ENCODE measurements at regions not wholly inside any gene's neighbourhood (a gene's known extent, or its start where the extent isn't known, plus 50 kb on each side); places are given as distances from the start of the nearest gene placed in this dataset.

DNA sequence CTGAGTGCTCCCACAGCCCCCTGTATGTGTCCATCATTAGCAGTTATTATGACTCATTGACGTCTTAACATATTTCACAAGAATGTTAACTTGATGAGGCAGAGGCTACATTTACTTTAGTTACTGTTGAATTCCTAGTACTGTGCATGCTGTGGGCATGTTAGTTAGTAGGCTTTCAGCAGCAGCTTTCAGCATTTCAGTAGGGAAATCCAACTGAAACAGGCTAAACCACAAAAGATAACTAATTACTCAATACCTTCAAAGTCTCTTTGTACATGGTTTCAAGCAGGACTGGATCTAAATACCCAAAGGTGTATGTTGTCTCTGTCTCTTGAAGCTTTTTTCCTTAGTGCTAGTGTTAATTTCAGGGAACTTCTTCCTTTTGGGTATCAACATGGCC is 229.9 kb upstream of the SUCLG2 start:
- Histone ChIP-seq H3K4me1 (no peaks in the 10 kb centered on the region), H3K36me3 (ENCODE audit: control insufficient read depth, insufficient read depth, low read length) (no peaks in the 10 kb centered on the region), H3K4me3 (ENCODE audit: low read depth, low read length) (no peak overlapping the region), H3K27me3 (replicated peaks; ENCODE audit: control insufficient read depth, insufficient read depth, low read length) (no peaks in the 10 kb centered on the region), H3K9me3 (no peaks in the 10 kb centered on the region)
- DNase-seq, result no peak
- BruUV-seq (replicated peaks), result no TSS peak
- intact Hi-C loops (cut with micrococcal nuclease; ENCODE audit: unreplicated experiment), result no loop called here
- TF ChIP-seq CTCF (IDR thresholded peaks at IDR 0.05; ENCODE audit: insufficient read depth in 1 of 2, low read depth in 1 of 2, low read length in 1 of 2, severe bottlenecking in 1 of 2, unreplicated experiment in 1 of 2), result no peak
- Mint-ChIP-seq H3K9me3 (ENCODE audit: unreplicated experiment) (no peaks in the 10 kb centered on the region), H3K36me3 (ENCODE audit: insufficient read depth, unreplicated experiment) (no peaks in the 10 kb centered on the region), H3K27me3 (ENCODE audit: insufficient read depth, unreplicated experiment) (peaks cover 3% of the 10 kb centered on the region), H3K4me1 (ENCODE audit: low read depth, unreplicated experiment) (no peaks in the 10 kb centered on the region), H3K4me3 (ENCODE audit: unreplicated experiment) (no peak overlapping the region), H3K27ac (ENCODE audit: unreplicated experiment) (no peak overlapping the region)
- CTCF ChIA-PET, result no interaction called here
- POLR2A ChIA-PET, result no interaction called here

DNA sequence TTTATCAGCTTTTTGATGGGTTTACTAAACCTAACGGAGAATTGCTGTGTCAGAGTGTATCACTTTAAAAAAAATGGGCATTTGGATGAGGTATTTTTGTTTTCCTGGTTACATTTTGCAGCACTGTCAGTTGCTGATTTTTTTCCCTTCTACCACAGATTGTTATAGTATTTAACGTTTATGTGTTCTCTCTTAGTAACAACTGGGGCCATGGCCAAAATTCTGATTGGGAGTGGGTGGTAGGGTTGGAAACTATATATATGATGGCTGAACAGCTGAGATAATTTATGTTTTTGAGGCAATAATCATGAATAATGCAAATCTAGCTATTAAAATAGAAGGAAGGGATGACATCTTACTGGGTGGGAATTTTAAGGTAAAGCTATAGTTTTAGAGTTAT is 229.4 kb upstream of the SUCLG2 start:
- Mint-ChIP-seq H3K27ac (ENCODE audit: unreplicated experiment) (no peak overlapping the region), H3K27me3 (ENCODE audit: insufficient read depth, unreplicated experiment) (peaks cover 3% of the 10 kb centered on the region), H3K36me3 (ENCODE audit: insufficient read depth, unreplicated experiment) (no peaks in the 10 kb centered on the region), H3K4me3 (ENCODE audit: unreplicated experiment) (no peak overlapping the region), H3K4me1 (ENCODE audit: low read depth, unreplicated experiment) (no peaks in the 10 kb centered on the region), H3K9me3 (ENCODE audit: unreplicated experiment) (no peaks in the 10 kb centered on the region)
- ChIA-PET CTCF (no interaction called here), POLR2A (no interaction called here)
- H3K4me1 ChIP-seq, result no peaks in the 10 kb centered on the region
- no peaks in the 10 kb centered on the region for H3K27me3 ChIP-seq (replicated peaks; ENCODE audit: control insufficient read depth, insufficient read depth, low read length)
- BruUV-seq (replicated peaks), result no TSS peak
- DNase-seq, result no peak
- TF ChIP-seq CTCF (IDR thresholded peaks at IDR 0.05; ENCODE audit: insufficient read depth in 1 of 2, low read depth in 1 of 2, low read length in 1 of 2, severe bottlenecking in 1 of 2, unreplicated experiment in 1 of 2), result no peak
- no peak overlapping the region for H3K4me3 ChIP-seq (ENCODE audit: low read depth, low read length)
- H3K36me3 ChIP-seq (ENCODE audit: control insufficient read depth, insufficient read depth, low read length), result no peaks in the 10 kb centered on the region
- intact Hi-C loops (cut with micrococcal nuclease; ENCODE audit: unreplicated experiment), result no loop called here
- H3K9me3 ChIP-seq, result no peaks in the 10 kb centered on the region

DNA sequence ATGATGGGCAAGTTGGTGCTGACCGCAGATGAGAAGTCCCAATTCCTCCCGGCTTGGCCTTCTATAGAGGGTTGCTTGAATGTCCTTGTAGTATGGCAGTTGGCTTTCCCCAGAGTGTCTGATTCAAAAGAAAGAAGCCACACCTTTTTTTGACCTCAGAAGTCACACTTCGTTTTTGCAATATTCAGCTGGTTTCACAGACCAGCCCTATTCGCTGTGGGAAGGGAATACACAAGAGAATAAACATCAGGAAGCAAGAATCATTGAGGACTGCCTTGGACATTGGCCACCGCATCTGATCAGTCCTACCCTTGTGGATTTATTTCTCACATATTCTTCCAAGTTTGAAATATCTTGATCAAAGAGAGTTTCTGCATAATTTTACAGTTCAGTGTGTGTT is 228.6 kb upstream of the SUCLG2 start:
- Mint-ChIP-seq H3K9me3 (ENCODE audit: unreplicated experiment) (no peaks in the 10 kb centered on the region), H3K4me3 (ENCODE audit: unreplicated experiment) (no peak overlapping the region), H3K36me3 (ENCODE audit: insufficient read depth, unreplicated experiment) (no peaks in the 10 kb centered on the region)

More for the DNA sequence above, 228.6 kb upstream of the SUCLG2 start:
- BruUV-seq (replicated peaks), result no TSS peak
- no peak overlapping the region for H3K4me3 ChIP-seq (ENCODE audit: low read depth, low read length)
- intact Hi-C loops (cut with micrococcal nuclease; ENCODE audit: unreplicated experiment), result no loop called here
- no peaks in the 10 kb centered on the region for H3K36me3 ChIP-seq (ENCODE audit: control insufficient read depth, insufficient read depth, low read length)
- no peaks in the 10 kb centered on the region for H3K4me1 ChIP-seq
- ChIA-PET POLR2A (no interaction called here), CTCF (no interaction called here)
- no peak for TF ChIP-seq CTCF (IDR thresholded peaks at IDR 0.05; ENCODE audit: insufficient read depth in 1 of 2, low read depth in 1 of 2, low read length in 1 of 2, severe bottlenecking in 1 of 2, unreplicated experiment in 1 of 2)
- no peaks in the 10 kb centered on the region for H3K9me3 ChIP-seq
- no peaks in the 10 kb centered on the region for H3K4me1 Mint-ChIP-seq (ENCODE audit: low read depth, unreplicated experiment)
- H3K27me3 Mint-ChIP-seq (ENCODE audit: insufficient read depth, unreplicated experiment), result peaks cover 3% of the 10 kb centered on the region
- no peak overlapping the region for H3K27ac Mint-ChIP-seq (ENCODE audit: unreplicated experiment)
- DNase-seq, result no peak
- H3K27me3 ChIP-seq (replicated peaks; ENCODE audit: control insufficient read depth, insufficient read depth, low read length), result no peaks in the 10 kb centered on the region
